HCT116 (cell line): ENCODE measurements at regions not wholly inside any gene's neighbourhood (a gene's known extent, or its start where the extent isn't known, plus 50 kb on each side); places are given as distances from the start of the nearest gene placed in this dataset.

Source experiments
- CBX3 ChIP-seq: IDR thresholded peaks from 2 replicates; pipeline ENCODE4 v1.6.1; 2012; ENCODE audit warnings: low read depth
- EGR1 ChIP-seq: IDR thresholded peaks from 2 replicates; pipeline ENCODE4 v1.6.1; 2012; ENCODE audit warnings: low read depth
- EZH2 ChIP-seq: fragments of 200-600 bp; sonication (generic); IDR thresholded peaks from 2 replicates; pipeline ENCODE4 v1.6.1; 2017; ENCODE audit warnings: antibody characterized with exemption, mixed run types
- EZH2phosphoT487 ChIP-seq: fragments of 200-600 bp; IDR thresholded peaks from 2 replicates; pipeline ENCODE4 v1.6.1; 2018; ENCODE audit warnings: antibody characterized with exemption, borderline replicate concordance
- FOSL1 ChIP-seq: IDR thresholded peaks from 2 replicates; pipeline ENCODE4 v1.6.1; 2012; ENCODE audit warnings: low read depth
- MAX ChIP-seq: IDR thresholded peaks from 2 replicates; pipeline ENCODE4 v1.6.1; 2012
- POLR2A ChIP-seq: IDR thresholded peaks from 2 replicates; pipeline ENCODE4 v1.7.0; 2011; ENCODE audit warnings: borderline replicate concordance; ENCODE audit not compliant: insufficient read depth, insufficient read length; ENCODE audit errors: extremely low read depth
- REST ChIP-seq: IDR thresholded peaks from 2 replicates; pipeline ENCODE4 v1.6.1; 2012; ENCODE audit warnings: low read depth
- SIN3A ChIP-seq: IDR thresholded peaks from 2 replicates; pipeline ENCODE4 v1.6.1; 2012; ENCODE audit warnings: low read depth
- SP1 ChIP-seq: IDR thresholded peaks from 2 replicates; pipeline ENCODE4 v1.6.1; 2012; ENCODE audit warnings: low read depth
- TF ChIP-seq, protein P1 (sequence below): IDR thresholded peaks from 2 replicates; pipeline ENCODE4 v1.6.1; 2011; ENCODE audit warnings: mild to moderate bottlenecking, low read length, moderate library complexity; ENCODE audit not compliant: insufficient replicate concordance; ENCODE audit errors: extremely low read depth
- TF ChIP-seq, protein P2 (sequence below), 3 experiments: fragments of 200-600 bp in 1 of 3; sonication (generic) in 1 of 3; IDR thresholded peaks in 2 of 3; conservative IDR thresholded peaks in 1 of 3; 2 replicates each; pipeline ENCODE4 v1.5.1; 2012 to 2017; ENCODE audit warnings: low read depth in 2 of 3, low read length in 2 of 3, antibody characterized with exemption in 1 of 3, borderline replicate concordance in 1 of 3, control low read depth in 1 of 3, mild to moderate bottlenecking in 1 of 3, mixed read lengths in 1 of 3, mixed run types in 1 of 3, moderate library complexity in 1 of 3; ENCODE audit not compliant: insufficient read depth in 1 of 3

DNA sequence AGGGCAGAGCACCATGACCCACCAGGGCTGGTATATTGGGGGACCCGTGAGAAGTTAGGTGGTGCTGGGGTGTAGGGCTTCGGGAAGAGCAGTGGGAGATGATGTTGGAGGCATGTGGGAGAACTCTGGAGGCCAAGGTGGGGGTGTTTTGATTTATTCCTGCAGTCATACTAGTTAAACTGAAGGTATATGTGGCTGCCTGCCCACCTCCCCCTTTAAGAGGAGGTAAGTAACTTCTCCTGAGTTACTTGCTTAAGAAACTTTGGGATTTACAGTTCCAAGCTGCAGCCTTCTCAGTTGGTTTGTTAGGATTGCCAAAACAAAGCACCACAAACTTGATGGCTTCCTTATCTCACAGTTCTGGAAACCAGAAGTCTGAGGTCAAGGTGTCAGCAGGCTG, 73.1 kb upstream of the AGBL1 start:
- TF ChIP-seq, protein P1, sequence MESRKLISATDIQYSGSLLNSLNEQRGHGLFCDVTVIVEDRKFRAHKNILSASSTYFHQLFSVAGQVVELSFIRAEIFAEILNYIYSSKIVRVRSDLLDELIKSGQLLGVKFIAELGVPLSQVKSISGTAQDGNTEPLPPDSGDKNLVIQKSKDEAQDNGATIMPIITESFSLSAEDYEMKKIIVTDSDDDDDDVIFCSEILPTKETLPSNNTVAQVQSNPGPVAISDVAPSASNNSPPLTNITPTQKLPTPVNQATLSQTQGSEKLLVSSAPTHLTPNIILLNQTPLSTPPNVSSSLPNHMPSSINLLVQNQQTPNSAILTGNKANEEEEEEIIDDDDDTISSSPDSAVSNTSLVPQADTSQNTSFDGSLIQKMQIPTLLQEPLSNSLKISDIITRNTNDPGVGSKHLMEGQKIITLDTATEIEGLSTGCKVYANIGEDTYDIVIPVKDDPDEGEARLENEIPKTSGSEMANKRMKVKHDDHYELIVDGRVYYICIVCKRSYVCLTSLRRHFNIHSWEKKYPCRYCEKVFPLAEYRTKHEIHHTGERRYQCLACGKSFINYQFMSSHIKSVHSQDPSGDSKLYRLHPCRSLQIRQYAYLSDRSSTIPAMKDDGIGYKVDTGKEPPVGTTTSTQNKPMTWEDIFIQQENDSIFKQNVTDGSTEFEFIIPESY: no peak
- TF ChIP-seq, protein P2, sequence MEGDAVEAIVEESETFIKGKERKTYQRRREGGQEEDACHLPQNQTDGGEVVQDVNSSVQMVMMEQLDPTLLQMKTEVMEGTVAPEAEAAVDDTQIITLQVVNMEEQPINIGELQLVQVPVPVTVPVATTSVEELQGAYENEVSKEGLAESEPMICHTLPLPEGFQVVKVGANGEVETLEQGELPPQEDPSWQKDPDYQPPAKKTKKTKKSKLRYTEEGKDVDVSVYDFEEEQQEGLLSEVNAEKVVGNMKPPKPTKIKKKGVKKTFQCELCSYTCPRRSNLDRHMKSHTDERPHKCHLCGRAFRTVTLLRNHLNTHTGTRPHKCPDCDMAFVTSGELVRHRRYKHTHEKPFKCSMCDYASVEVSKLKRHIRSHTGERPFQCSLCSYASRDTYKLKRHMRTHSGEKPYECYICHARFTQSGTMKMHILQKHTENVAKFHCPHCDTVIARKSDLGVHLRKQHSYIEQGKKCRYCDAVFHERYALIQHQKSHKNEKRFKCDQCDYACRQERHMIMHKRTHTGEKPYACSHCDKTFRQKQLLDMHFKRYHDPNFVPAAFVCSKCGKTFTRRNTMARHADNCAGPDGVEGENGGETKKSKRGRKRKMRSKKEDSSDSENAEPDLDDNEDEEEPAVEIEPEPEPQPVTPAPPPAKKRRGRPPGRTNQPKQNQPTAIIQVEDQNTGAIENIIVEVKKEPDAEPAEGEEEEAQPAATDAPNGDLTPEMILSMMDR (IDR thresholded peaks at IDR 0.05 in 2 of 3, conservative IDR thresholded peaks at IDR 0.05 in 1 of 3; ENCODE audit: borderline replicate concordance in 1 of 3, insufficient read depth in 1 of 3, low read depth in 2 of 3, low read length in 2 of 3): no peak
- TF ChIP-seq POLR2A (no peak), FOSL1 (no peak), SP1 (no peak), EZH2phosphoT487 (no peak), REST (no peak), CBX3 (no peak), EZH2 (no peak), MAX (no peak), EGR1 (no peak), SIN3A (no peak)
